Stimulated activated CD8-positive, alpha-beta memory T cell treated with anti-CD3 and anti-CD28 coated beads, Interleukin-7, amount 100 ng/mL, for 48 hours (primary cell): ENCODE measurements at regions not wholly inside any gene's neighbourhood (a gene's known extent, or its start where the extent isn't known, plus 50 kb on each side); places are given as distances from the start of the nearest gene placed in this dataset.
"Not testable (repeated sequence)": the region's sequence is repeated elsewhere in the genome, so short reads cannot be mapped to it uniquely, and the experiment has no call there.

Experiments used
- DNase-seq, 2 donors: peaks; one replicate each; pipeline ENCODE4 v3.0.0-alpha.2; 2020; ENCODE audit warnings: low read depth in 1 of 2; ENCODE audit errors: extremely low read depth in 1 of 2

GRCh38 chr18:1464444-1465217, 560.0 kb downstream of the ADCYAP1 start:
- no peak for DNase-seq

GRCh38 chr18:1466035-1466434, 561.4 kb downstream of the ADCYAP1 start:
- DNase-seq: no peak

GRCh38 chr18:1467461-1467964, 562.8 kb downstream of the ADCYAP1 start:
- no peak for DNase-seq

GRCh38 chr18:1468550-1468949, 563.9 kb downstream of the ADCYAP1 start:
- no peak for DNase-seq

GRCh38 chr18:1475867-1476266, 571.2 kb downstream of the ADCYAP1 start:
- DNase-seq: no peak

GRCh38 chr18:1480309-1480708, 575.6 kb downstream of the ADCYAP1 start:
- DNase-seq: no peak

GRCh38 chr18:1481577-1481976, 576.9 kb downstream of the ADCYAP1 start:
- DNase-seq: no peak

- DNase-seq: no peak
These were observed 578.7 kb downstream of the ADCYAP1 start for GRCh38 chr18:1483385-1483784.

- DNase-seq: no peak
These were observed 582.8 kb downstream of the ADCYAP1 start for GRCh38 chr18:1487457-1487856.

GRCh38 chr18:1488394-1488793, 583.7 kb downstream of the ADCYAP1 start:
- no peak for DNase-seq

GRCh38 chr18:1488957-1489356, 584.3 kb downstream of the ADCYAP1 start:
- no peak for DNase-seq

GRCh38 chr18:1495387-1495786, 590.7 kb downstream of the ADCYAP1 start:
- DNase-seq: no peak

- DNase-seq: no peak
These were observed 591.4 kb downstream of the ADCYAP1 start for GRCh38 chr18:1496096-1496495.

GRCh38 chr18:1498216-1498615, 593.5 kb downstream of the ADCYAP1 start:
- no peak for DNase-seq

- no peak for DNase-seq
These were observed 594.6 kb downstream of the ADCYAP1 start for GRCh38 chr18:1499265-1499664.

- no peak for DNase-seq
These were observed 599.2 kb downstream of the ADCYAP1 start for GRCh38 chr18:1503847-1504246.

GRCh38 chr18:1505856-1506255, 601.2 kb downstream of the ADCYAP1 start:
- DNase-seq: no peak

- no peak for DNase-seq
These were observed 606.0 kb downstream of the ADCYAP1 start for GRCh38 chr18:1510542-1511179.

- DNase-seq: no peak
These were observed 607.1 kb downstream of the ADCYAP1 start for GRCh38 chr18:1511619-1512311.

- no peak for DNase-seq
These were observed 608.8 kb downstream of the ADCYAP1 start for GRCh38 chr18:1513519-1513918.

GRCh38 chr18:1521588-1522248, 617.0 kb downstream of the ADCYAP1 start:
- not testable (repeated sequence) for DNase-seq
